ENCODE measurements at regions not wholly inside any gene's neighbourhood (a gene's known extent, or its start where the extent isn't known, plus 50 kb on each side); places are given as distances from the start of the nearest gene placed in this dataset.
"Not testable (repeated sequence)": the region's sequence is repeated elsewhere in the genome, so short reads cannot be mapped to it uniquely, and the experiment has no call there.

DNA sequence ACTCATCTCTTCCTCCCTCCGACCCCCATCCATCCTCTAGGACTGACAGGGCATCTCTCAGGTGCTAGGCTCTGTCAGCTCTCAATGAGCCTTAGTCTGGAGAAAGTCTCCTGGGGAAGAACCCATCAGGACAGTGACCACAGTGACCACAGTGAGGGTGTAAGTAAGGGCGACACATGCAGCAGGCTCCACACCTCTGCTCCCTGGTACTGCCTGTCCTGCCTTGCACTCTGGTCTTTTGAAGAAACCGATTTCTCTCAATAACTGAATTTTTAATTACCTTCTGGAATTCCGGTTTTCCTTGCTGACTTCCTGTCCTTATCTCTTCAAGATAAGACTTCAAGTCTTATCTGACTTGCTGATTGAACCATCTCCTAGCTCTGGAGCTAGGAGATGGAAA is 190.2 kb downstream of the ACTR3B start:
- no peak for DNase-seq

DNA sequence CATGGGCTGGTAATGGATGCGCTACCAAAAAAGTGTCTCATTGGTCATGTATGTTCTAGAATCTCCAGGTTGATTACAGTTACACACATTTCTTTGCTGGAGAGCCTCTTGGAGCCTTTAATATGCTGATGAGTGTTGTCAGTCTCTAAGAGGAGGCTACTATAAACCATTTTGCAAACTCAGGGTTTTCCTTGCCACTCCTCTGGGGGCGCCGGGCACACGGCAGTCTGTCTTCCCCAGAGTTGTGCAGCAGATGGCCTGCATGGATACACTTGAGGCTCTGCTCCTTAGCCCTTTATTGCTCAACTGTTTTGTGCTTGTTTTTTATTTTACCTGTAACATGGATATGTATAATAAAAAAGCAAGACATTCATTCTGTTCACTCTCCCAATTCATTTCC is 196.5 kb downstream of the ACTR3B start:
- DNase-seq, result no peak

DNA sequence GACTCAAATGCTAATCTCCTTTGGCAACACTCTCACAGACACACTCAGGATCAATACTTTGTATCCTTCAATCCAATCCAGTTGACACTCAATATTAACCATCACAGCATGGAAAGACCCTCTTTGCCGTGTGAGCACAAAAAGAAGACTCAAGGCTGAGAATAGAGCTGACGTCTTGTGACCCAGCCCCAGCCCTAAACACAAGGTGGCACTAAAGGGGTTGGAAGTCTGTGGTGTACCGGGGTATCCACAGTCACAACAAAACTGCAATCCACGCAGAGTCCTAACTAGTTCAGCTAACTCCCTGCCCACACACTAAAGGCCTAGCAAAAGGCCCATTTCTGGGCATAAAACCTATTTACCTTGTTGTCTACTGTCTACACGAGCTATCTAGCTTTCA is 200.1 kb downstream of the ACTR3B start:
- DNase-seq, result no peak

DNA sequence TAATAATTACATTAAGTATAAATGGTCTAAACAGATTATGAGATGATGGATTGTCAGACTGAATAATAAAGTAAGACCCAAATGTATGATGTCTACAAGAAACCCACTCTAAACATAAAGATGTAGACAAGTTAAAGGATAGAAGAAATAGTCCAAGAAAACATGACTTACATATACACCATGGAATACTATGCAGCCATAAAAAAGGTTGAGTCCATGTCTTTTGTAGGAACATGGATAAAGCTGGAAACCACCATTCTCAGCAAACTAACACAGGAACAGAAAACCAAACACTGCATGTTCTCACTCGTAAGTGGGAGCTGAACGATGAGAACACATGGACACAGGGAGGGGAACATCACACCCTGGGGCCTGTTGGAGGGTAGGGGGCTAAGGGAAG is 202.2 kb downstream of the ACTR3B start:
- not testable (repeated sequence) for DNase-seq

DNA sequence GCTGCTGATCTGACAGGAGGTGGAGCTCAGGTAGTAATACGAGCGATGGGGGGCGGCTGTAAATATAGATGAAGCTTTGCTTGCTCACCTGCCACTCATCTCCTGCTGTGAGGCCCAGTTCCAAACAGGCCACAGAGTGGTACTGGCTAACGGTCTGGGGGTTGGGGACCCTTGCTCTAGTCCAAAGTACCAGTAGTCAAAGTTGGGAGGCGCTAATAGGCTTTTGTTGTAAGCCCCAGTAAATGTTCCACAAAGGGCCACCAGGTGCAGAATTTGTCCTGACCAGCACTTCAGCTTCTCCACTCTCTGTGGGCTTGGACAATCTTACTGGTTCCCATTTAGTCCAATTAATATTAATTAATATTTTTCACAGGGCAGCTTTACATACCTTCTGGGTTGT is 206.6 kb downstream of the ACTR3B start:
- no peak for DNase-seq

DNA sequence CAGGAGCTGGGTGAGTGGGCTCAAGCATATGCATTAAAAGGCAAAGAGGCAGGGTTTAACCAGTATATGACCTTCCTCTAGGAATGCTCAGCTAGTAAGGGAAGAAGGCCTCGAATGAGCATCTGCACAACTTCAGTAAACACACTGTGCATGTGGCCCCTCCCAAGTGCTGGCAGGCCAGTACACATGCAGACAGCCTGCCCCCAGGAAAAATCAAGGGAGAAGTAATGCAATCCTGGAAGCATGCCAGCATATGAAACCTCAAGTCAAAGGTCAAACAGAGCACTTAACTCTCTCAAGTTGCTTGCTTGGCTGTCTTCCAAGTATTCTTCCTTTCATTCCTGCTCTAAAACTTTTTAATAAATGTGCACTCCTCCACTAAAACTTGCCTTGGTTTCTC is 208.4 kb downstream of the ACTR3B start:
- DNase-seq, result no peak

DNA sequence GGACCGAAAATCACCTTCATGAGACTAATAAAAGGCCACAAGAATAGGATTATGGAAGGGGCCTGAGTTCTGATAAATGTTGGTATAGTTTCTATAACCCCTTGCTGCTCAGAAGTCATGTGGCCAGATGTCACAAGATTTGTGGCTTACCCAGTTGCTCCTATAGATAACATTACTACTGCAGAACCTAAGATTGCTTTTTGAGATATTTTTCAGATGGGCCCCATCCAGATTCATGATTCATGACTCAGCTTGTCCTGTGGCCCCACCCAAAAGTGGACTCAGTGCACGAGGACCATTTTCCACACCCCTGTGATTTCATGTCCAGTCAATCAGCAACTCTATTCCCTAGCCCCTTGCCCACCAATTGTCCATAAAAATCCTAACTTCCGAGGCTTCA is 209.0 kb downstream of the ACTR3B start:
- DNase-seq, result no peak

DNA sequence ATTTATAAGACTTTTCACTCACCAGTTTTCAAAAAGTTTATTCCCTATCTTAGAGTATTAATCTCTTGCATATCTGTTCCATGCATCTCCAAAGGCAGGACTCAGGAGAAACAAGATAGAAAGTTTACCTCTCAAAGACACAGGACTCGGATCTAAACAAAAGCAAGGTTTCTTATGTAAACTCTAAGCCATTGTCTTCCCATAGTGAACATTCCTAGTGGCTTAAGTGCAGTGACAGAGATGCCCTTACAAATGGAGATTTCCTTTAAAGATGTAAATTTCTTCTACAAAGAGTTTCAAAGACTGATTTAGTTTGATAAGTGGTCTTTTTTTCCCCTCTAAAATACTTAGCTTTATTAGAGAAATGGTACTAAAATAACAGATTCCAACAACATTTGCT is 209.8 kb downstream of the ACTR3B start:
- DNase-seq, result no peak

DNA sequence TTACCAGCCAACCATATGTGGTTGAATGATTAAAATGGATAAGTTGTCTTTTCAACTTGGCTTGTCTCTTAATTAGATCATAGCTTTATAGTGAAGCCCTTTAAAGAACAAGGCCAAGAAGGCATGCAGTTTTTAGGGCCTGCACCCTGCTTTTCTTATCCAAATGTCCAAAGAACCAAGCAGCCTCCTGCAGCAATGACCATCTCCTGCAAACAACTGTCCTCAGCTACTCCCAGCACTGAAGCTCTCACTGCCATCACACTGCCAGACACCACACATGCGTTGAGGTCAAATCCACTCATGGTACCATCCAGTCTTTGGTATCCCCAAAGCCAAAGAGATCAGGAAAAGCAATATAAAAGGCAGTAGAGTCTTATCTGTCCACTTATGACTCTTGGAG is 210.3 kb downstream of the ACTR3B start:
- no peak for DNase-seq

DNA sequence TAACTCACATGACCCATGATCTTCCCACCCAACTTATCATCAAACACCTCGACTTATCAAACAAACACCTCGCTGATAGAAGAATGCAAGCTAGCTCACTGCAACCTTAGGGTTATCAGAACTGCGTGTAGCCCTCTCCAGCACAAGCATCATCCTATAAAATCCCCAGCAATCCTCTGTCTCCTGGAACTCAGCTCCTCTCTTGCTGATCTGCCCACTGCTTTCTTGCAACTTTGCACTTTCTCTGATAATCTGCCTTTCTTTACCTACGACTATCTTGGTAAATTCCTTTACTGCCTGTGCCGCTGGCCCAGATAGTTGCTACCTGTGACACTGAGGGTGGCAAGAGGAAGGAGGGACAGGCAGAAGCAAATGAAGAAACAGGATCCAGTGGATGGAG is 210.9 kb downstream of the ACTR3B start:
- DNase-seq, result no peak

DNA sequence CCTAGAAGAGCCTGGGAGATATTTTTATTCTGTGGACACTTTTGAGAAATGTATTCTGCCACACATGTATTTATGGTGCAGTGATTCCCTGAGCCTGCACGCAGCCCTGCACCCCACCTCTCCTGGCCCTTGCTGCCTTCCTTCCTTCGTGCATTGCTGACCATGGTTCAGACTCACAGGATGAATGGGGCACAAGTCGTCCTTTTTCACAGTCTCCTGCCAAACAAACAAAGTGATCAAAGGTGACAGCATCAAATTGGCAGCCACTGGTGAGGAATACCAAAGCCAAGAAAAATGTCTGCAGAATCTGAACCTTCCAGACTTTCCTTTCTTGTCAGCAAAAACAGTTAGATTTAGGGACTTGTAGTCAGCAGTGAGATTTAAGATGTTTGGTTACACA is 215.0 kb downstream of the ACTR3B start:
- DNase-seq, result no peak

DNA sequence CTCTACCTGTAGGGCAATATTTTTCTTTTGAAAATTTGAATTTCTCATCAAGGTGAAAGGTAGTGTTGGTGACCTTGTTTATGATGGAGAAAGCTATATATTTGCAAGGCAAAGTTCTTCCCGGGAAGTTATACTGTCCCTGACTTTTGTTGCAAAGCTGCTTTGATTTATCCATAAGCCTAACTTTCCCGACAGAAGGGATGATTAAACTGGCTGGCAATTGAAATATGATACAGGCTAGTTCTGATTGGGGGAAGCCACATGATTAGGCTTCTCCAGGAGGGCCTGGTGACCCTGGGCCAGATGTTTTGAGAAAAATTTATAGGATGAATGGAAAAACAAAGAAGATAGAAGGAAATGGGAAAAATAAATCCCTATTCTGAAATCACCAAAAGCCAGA is 215.5 kb downstream of the ACTR3B start:
- no peak for DNase-seq

DNA sequence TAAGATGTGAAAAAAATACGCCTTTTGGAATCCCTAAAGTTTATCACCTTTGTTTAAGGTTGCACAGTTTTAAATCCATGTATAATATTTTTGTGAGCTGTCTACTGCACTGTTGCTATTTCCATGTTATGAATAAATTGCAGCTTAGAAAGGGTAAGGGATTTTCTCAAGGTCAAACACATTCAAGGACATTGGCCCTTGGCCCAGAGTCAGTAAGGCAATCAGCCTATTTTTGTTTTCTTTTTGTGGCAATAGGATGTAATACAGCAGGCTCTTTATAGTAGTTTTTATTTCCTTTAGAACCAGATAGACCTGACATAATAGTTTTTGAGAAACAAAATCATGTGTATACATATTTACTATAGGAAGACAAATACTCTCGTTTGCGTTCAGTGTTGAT is 219.8 kb downstream of the ACTR3B start:
- no peak for DNase-seq

DNA sequence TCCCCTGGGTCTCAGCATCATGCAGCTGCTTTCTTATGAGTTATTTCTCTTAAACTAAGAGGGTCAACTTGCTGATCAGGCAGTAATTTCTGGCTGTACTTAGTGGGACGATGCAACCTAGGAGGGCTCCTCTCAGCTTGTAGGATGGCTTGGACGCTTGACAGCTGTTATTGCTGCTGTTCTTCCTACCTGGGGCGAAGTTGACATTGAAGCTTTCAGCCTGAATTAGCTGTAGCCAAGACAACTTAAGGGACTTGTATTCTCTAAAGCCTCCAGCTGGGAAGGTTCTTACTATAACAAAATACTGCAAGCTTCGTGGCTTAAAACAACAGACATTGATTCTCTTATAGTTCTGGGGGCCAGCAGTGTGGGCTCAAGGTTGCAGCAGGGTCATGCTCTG is 224.9 kb downstream of the ACTR3B start:
- no peak for DNase-seq

DNA sequence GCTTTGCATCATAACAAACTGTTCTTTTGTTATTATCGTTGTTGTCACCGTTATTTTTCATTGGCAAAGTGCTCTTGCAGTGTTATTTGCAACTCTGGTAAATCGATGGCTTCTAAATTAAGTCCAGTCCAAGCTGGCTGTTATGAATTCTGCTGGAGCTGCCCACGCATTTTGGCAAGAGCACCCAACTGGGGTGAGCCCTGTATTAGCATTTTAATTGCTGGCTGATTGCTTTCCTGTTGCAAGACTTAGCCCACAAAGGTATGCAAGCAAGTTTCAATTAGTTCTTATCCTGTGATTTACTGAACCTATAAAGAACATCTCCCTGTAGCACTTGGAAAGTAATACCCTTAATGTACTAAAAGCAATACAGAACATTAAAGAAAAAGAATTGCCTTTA is 226.8 kb downstream of the ACTR3B start:
- DNase-seq, result no peak

DNA sequence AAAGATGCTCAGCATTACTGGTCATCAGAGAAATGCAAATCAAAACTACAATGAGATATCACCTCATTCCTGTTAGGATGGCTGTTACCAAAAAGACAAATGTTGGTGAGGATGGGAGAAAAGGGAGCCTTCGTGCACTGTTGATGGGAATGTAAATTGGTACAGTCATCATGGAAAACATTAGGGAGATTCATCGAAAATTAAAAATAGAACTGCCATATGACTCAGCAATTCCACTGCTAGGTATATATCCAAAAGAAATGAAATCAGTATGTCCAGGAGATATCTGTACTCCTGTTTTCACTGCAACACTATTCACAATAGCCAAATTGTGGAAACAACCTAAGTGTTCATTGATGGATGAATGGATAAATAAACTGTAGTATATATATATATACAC is 228.1 kb downstream of the ACTR3B start:
- DNase-seq, result no peak

DNA sequence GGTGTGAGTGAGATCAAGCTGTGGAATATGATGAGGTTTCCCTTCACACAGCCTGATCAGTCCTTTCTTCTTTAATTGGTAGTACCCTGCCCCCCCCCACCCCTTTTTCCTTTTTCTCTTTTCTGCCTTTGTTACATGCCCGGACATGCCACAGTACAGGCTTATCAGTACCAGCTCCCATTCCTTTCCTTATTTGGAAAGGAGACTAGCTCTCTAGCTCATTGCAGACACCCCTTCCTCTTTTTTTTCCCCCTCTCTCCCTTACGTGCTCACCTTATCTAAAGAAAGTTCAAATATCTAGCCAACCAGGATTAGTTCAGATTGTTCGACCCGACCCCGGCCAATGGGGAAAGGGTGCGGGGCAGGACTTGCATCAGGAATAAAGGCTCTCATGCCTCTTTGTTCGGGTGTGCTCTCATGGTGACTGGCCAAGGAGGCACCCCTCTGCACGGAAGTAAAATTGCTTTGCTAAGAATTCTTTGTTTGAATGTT is 230.4 kb downstream of the ACTR3B start:
- no peak for DNase-seq

DNA sequence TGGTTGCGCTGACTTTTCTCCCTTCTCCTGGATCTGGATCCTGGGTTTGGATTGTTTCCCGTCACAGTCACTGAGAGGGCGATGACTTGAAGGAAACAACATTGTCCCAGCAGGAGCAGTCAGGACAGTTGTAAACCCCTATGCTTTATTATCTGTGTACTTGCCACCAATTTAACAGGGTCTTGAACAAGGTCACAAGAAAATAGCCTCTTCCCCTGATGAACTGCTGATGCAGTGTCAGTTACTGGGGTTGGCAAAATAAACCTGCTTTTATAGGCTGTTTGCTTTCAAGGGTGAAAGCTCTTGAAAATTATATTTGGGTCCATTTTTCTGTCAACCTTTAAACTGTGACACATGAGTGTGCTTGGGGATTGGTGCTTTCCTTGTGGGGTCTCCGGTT is 238.9 kb downstream of the ACTR3B start:
- no peak for DNase-seq

DNA sequence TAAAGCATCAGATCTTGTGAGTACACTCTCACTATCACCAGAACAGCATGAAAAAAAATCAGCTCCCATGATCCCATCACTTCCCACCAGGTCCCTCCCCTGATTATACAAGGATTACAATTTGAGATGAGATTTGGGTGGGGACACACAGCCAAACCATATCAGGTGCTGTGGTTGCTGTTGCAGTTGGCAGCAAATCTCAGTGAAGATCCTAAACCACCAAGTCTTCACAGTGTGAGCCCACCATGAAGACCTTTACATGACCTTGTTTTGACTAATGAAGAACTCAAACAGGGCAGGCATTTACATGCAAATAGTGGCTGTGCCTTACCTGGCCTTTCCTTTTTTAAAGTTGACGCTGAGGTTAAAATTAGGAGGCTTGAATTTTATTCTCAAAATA is 242.6 kb downstream of the ACTR3B start:
- DNase-seq, result no peak

DNA sequence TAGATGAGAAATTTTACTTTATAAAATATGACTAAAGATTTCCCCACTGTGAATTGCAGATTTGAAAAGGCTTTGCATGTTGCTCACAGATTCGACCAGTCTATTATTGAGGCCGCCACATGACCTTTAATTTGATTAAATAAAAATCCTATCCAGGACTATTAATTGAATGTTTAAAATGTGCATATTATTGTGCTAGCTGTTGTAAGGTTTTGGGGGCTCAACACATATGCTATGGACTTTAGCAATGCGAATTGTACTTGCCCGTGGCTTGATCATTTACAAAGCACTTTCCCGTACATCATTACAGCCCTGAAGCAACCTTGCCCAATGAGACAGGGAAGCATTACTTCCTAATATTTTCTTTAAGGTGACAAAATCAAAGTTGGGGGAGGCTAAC is 243.0 kb downstream of the ACTR3B start:
- no peak for DNase-seq

DNA sequence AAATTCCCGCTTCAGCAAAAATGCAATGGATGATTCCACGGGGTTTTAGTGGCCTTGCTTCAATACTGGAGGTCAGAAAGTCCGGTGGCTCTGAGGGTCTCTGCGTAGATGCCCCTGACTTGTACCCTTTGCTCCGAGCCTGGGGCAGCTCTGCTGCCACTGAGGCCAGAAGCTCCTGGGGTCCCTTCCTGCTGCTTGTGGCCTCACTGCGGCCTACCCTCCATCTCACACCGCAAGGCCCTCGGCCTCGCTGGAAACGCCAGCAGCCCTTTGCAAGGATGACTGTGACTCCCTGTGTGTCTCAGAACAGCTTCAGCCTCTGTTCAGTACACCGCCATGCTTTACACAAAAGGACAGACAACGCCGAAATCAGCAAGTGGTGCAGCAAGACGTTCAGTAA is 244.8 kb downstream of the ACTR3B start:
- no peak for DNase-seq

DNA sequence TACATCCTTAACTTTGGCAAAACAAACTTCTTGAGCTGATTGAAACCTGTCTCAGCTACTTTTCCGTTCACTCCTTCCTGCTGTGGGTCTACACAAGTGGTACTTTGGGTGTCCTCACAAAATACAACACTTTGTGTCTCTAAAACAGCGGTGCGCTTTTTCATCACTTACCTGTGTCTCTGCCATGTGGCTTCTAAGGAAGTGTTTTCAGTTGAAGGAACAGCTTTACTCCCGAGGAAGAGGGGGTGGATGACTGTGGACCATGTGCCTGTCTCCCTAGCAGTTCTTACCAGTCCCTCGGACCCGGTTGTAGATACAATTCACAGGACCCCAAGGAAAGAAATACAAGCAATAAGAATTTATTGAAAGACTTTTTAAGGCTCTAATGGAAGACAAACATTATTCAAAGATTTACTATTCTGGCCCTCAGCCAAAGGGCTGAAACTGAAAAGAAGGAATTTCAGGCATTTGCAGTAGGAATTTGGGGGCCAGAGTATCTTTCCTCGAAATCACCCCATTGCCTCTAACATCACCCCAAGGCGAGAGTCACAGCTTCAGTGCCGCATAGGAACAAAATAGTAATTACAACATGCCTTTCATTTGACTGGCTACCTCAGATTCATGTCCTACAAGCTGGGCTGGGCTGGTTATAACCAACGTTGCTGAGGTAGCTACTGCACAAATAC is 246.3 kb downstream of the ACTR3B start:
- DNase-seq, result no peak

DNA sequence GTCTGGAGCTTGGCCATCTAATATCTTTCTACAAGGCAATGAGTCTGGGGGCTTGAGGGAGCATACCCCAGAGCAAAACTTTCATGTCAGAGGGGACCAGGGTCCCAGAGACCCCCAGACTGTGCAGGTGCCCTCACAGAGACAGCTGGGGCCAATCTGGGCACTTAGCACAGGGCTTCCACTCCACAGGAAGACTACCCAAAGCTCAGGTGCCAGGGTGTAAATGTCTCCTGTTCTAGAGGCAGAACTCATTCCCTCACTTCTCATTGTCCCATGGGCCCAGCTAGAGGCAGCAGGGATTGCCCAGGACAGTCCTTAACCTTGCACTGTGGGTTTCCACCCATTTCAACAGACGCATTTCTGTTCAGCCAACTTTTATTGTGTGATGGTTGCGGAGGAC is 246.9 kb downstream of the ACTR3B start:
- no peak for DNase-seq

DNA sequence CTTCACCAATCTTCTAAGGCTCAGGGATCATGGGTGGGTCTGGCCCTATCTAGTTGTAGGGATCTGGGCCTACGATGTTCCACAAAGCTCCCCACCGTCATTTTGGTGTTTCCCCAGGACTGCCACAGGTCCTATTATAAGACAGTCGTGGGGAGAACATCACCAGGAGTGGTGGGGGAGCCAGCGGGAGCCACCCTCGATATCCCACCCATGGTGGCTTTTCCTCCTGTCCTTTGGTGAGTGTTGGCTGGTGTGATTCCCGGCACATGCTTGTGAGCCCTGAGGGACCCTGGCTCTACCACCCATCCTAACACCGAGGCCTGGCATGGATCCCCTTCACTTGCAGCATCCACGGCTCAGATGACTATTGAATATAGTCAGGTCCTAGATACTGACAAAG is 247.4 kb downstream of the ACTR3B start:
- no peak for DNase-seq

DNA sequence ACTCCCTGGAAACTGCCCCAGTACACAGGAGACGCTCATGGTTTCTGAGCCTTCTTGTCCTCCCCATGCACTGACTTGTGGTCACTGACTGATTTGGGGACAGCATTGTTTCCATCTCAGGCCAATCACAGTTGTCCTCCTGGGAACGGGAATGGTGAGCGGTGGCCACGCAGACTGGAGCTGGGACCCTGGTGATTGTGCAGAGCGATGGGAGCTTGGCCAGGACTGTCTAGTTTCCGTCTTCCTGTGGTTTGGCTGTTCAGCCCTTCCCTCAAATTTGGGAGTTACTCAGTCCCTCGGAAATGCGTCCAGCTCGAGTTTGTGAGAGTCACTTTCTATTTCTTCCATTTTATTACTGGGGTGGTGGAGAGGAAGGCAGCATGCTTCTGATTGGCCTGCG is 250.9 kb downstream of the ACTR3B start:
- DNase-seq, result no peak

Data from right kidney (tissue), 1 donor.